ENCODE measurements at regions not wholly inside any gene's neighbourhood (a gene's known extent, or its start where the extent isn't known, plus 50 kb on each side); places are given as distances from the start of the nearest gene placed in this dataset.

DNA sequence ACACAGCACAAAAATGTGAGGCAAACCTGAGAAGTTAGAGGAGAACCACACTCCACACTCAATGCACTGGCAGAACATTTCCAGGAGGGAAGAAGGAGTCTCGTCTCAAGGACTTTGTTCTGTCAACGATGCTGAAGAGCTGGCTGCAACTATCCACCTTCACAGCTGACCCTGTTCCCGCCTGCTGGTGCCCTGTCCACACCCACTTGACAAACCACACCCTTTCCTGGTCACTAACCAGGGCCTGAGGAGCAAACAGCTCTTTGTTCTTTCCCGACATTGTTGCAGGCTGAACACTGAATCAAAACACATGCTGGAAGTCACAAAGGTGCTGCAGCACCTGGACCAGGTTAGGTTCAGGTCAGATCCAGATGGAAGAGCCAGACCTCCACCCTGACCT lies 92.6 kb upstream of the ARRDC4 start:
- Histone ChIP-seq H3K4me1 (ENCODE audit: control insufficient read depth, insufficient read depth, low read length) (no peaks in the 10 kb centered on the region), H3K9ac (ENCODE audit: low read depth, low read length) (no peak overlapping the region), H2BK20ac (ENCODE audit: low read depth, low read length) (no peak overlapping the region), H4K8ac (ENCODE audit: low read depth in 2 of 2, low read length in 2 of 2) (no peak overlapping the region), H2BK15ac (ENCODE audit: low read depth, low read length) (no peak overlapping the region), H3K36me3 (ENCODE audit: control insufficient read depth, insufficient read depth, low read length) (no peaks in the 10 kb centered on the region), H3K4me2 (ENCODE audit: low read depth, low read length) (no peak overlapping the region), H2BK120ac (ENCODE audit: low read depth, low read length) (no peak overlapping the region), H3K9me3 (ENCODE audit: control insufficient read depth, insufficient read depth, low read length) (peaks cover 33% of the 10 kb centered on the region), H2AFZ (replicated peaks; ENCODE audit: low read length, poor library complexity) (no peak overlapping the region), H4K5ac (ENCODE audit: low read depth, low read length) (no peak overlapping the region), H2AK9ac (replicated peaks; ENCODE audit: low read depth, low read length, poor library complexity) (no peak overlapping the region), H3K14ac (replicated peaks; ENCODE audit: low read depth, low read length) (no peak overlapping the region), H4K20me1 (ENCODE audit: insufficient read depth, low read length) (no peaks in the 10 kb centered on the region), H3K18ac (ENCODE audit: low read depth, low read length) (no peak overlapping the region), H4K91ac (ENCODE audit: insufficient read depth, low read depth, low read length) (no peak overlapping the region), H3K79me1 (ENCODE audit: low read depth in 1 of 2, low read length in 2 of 2) (no peaks in the 10 kb centered on the region), H3K27me3 (ENCODE audit: control insufficient read depth, insufficient read depth, low read length) (no peaks in the 10 kb centered on the region), H2AK5ac (ENCODE audit: low read depth, low read length) (no peak overlapping the region), H3K4ac (ENCODE audit: low read depth, low read length) (no peak overlapping the region), H3K4me3 (ENCODE audit: insufficient read depth, low read depth, low read length) (no peak overlapping the region), H3K9me1 (ENCODE audit: insufficient read depth, low read length) (no peaks in the 10 kb centered on the region), H3K27ac (ENCODE audit: insufficient read depth, low read length) (no peak overlapping the region), H3K23ac (ENCODE audit: low read depth, low read length) (no peak overlapping the region), H2BK5ac (ENCODE audit: low read depth, low read length, poor library complexity, severe bottlenecking) (no peak overlapping the region), H3K56ac (ENCODE audit: extremely low read depth, insufficient read depth, low read length) (no peak overlapping the region)
- WGBS, 2 experiments (ENCODE audit: extremely low coverage in 2 of 2, insufficient read length in 1 of 2) = no CpG with 5 or more reads among the region's 4 CpGs
- POLR2A ChIA-PET (ENCODE audit: unreplicated experiment) = no interaction called here
- no peak for TF ChIP-seq RAD21 (IDR thresholded peaks at IDR 0.05; ENCODE audit: low read length)
- no peak for TF ChIP-seq MAFK (IDR thresholded peaks at IDR 0.05; ENCODE audit: low read depth, low read length)
- no peak for TF ChIP-seq CTCF (conservative IDR thresholded peaks at IDR 0.05; ENCODE audit: low read depth, low read length)
- no peak for TF ChIP-seq MXI1 (IDR thresholded peaks at IDR 0.05; ENCODE audit: borderline replicate concordance, low read depth, low read length)
- TF ChIP-seq, protein P1, sequence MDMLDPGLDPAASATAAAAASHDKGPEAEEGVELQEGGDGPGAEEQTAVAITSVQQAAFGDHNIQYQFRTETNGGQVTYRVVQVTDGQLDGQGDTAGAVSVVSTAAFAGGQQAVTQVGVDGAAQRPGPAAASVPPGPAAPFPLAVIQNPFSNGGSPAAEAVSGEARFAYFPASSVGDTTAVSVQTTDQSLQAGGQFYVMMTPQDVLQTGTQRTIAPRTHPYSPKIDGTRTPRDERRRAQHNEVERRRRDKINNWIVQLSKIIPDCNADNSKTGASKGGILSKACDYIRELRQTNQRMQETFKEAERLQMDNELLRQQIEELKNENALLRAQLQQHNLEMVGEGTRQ (IDR thresholded peaks at IDR 0.05; ENCODE audit: low read depth, low read length) = no peak
- no peak for TF ChIP-seq FOS (IDR thresholded peaks at IDR 0.05; ENCODE audit: low read depth, low read length)
- no peak for TF ChIP-seq SMC3 (IDR thresholded peaks at IDR 0.05; ENCODE audit: low read depth, low read length)
- TF ChIP-seq CHD1 (IDR thresholded peaks at IDR 0.05; ENCODE audit: low read depth, low read length) = no peak
- TF ChIP-seq BHLHE40 (IDR thresholded peaks at IDR 0.05; ENCODE audit: low read depth, low read length) = no peak
- no peak for TF ChIP-seq NFE2L2 (IDR thresholded peaks at IDR 0.05; ENCODE audit: low read depth, low read length)
- no peak for TF ChIP-seq MAZ (IDR thresholded peaks at IDR 0.05; ENCODE audit: borderline replicate concordance, low read depth, low read length)
- CTCF ChIA-PET = no interaction called here
- dilution Hi-C loops (cut with HindIII; ENCODE audit: low sequenced_read_pairs, unreplicated experiment) = no loop called here
- DNase-seq = no peak
- in situ Hi-C loops (cut with MboI; ENCODE audit: low sequenced_read_pairs) = no loop called here
- intact Hi-C loops (cut with micrococcal nuclease) = no loop called here
- no TSS peak for BruUV-seq (replicated peaks)
- no peak for ATAC-seq (ENCODE audit: low read depth)

Data from IMR-90 (cell line).